PC-9 (cell line): ENCODE measurements at regions not wholly inside any gene's neighbourhood (a gene's known extent, or its start where the extent isn't known, plus 50 kb on each side); places are given as distances from the start of the nearest gene placed in this dataset.
"Not testable (repeated sequence)": the region's sequence is repeated elsewhere in the genome, so short reads cannot be mapped to it uniquely, and the experiment has no call there.

Experiments used
- BruUV-seq: library from RNA; stranded (reverse); fragments of 400-500 nt; replicated peaks from 2 replicates; lab custom pipeline; 2021; lab: Mats Ljungman, UMichigan
- CTCF ChIA-PET: fragments of 300-600 bp; sonication (Branson Sonifier 250); formaldehyde crosslinking; loops from one replicate; lab custom pipeline; 2022; ENCODE audit warnings: antibody characterized with exemption; lab: Charles Lee
- POLR2A ChIA-PET: fragments of 300-600 bp; sonication (Branson Sonifier 250); formaldehyde crosslinking; loops from one replicate; lab custom pipeline; 2022; ENCODE audit warnings: antibody characterized with exemption; ENCODE audit not compliant: unreplicated experiment; lab: Charles Lee
- DNase-seq, 2 experiments: peaks; one replicate each; pipeline versions ENCODE4 v3.0.0 to v3.0.0-alpha.2; 2015 to 2022; ENCODE audit warnings: mixed read lengths in 1 of 2
- H2AFZ ChIP-seq: fragments of 200-600 bp; sonication (generic); 2 replicates; pipeline ENCODE4 v1.8.1; 2017; ENCODE audit warnings: antibody characterized with exemption
- H3F3A ChIP-seq: fragments of 200-600 bp; sonication (generic); 2 replicates; pipeline ENCODE4 v1.8.1; 2017; ENCODE audit warnings: antibody characterized with exemption, mild to moderate bottlenecking, low read depth; ENCODE audit not compliant: insufficient read depth
- H3K27ac ChIP-seq: fragments of 200-600 bp; sonication (generic); 2 replicates; pipeline ENCODE4 v1.6.1; 2016; ENCODE audit warnings: mixed run types
- H3K27me3 ChIP-seq: fragments of 200-600 bp; sonication (generic); 2 replicates; pipeline ENCODE4 v1.6.1; 2016; ENCODE audit warnings: low read depth, mixed run types; ENCODE audit not compliant: insufficient read depth
- H3K36me3 ChIP-seq: fragments of 200-600 bp; sonication (generic); 2 replicates; pipeline ENCODE4 v1.6.1; 2016; ENCODE audit warnings: low read depth, mixed run types
- H3K4me1 ChIP-seq: fragments of 200-600 bp; sonication (generic); replicated peaks from 2 replicates; pipeline ENCODE4 v1.6.1; 2016; ENCODE audit warnings: mixed run types; ENCODE audit not compliant: insufficient read depth
- H3K4me2 ChIP-seq: fragments of 200-600 bp; sonication (generic); 2 replicates; pipeline ENCODE4 v1.6.1; 2017; ENCODE audit warnings: mixed run types
- H3K4me3 ChIP-seq: fragments of 200-600 bp; sonication (generic); 2 replicates; pipeline ENCODE4 v1.6.1; 2016; ENCODE audit warnings: mixed run types
- H3K79me2 ChIP-seq: fragments of 200-600 bp; sonication (generic); 2 replicates; pipeline ENCODE4 v1.6.1; 2017; ENCODE audit warnings: low read depth, mixed run types
- H3K9me2 ChIP-seq: fragments of 200-600 bp; sonication (generic); 2 replicates; pipeline ENCODE4 v1.8.1; 2017; ENCODE audit warnings: mild to moderate bottlenecking; ENCODE audit not compliant: insufficient read depth
- H3K9me3 ChIP-seq: fragments of 200-600 bp; sonication (generic); 2 replicates; pipeline ENCODE4 v1.8.1; 2016; ENCODE audit warnings: low read depth; ENCODE audit not compliant: insufficient read depth
- H4K20me1 ChIP-seq: fragments of 200-600 bp; sonication (generic); 2 replicates; pipeline ENCODE4 v1.8.1; 2017; ENCODE audit not compliant: insufficient read depth
- EZH2 ChIP-seq: fragments of 200-600 bp; sonication (generic); IDR thresholded peaks from 2 replicates; pipeline ENCODE4 v1.8.0; 2017; ENCODE audit warnings: antibody characterized with exemption, low read depth
- intact Hi-C: fragments of 100-400 bp; cut with micrococcal nuclease; formaldehyde crosslinking; loops from one replicate; pipeline ENCODE4 v1.10.0; 2022; ENCODE audit not compliant: unreplicated experiment
- TF ChIP-seq, protein P1 (sequence below): fragments of 200-600 bp; sonication (generic); conservative IDR thresholded peaks from 2 replicates; pipeline ENCODE4 v1.6.1; 2017; ENCODE audit warnings: mixed run types, antibody characterized with exemption, mild to moderate bottlenecking, moderate library complexity

DNA sequence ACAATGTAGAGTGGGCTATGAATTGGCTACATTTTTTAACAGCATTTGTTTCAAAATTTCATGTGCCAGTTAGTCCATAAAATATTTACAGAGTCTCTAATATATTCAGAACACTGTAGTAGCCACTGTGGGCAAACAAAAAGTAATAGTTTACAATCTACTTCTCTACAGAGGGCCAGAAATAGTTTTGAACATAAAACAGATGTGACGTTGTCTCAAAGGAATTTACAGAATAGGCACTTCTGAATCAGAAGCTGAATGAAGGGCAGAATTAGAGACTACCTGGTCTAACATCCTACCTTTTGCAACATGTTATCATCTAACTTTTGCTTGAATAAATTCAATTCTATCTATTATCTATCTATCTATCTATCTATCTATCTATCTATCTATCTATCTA lies 811.9 kb upstream of the EPHA5 start:
- BruUV-seq = no TSS peak
- Histone ChIP-seq H2AFZ (no peak overlapping the region), H3K9me3 (no peaks in the 10 kb centered on the region), H3K36me3 (no peaks in the 10 kb centered on the region), H4K20me1 (no peaks in the 10 kb centered on the region), H3K79me2 (no peaks in the 10 kb centered on the region), H3K4me3 (no peak overlapping the region), H3F3A (no peaks in the 10 kb centered on the region), H3K4me2 (no peak overlapping the region), H3K27ac (no peak overlapping the region), H3K9me2 (no peaks in the 10 kb centered on the region), H3K4me1 (no peaks in the 10 kb centered on the region), H3K27me3 (no peaks in the 10 kb centered on the region)
- intact Hi-C loops = no loop called here
- TF ChIP-seq, protein P1, sequence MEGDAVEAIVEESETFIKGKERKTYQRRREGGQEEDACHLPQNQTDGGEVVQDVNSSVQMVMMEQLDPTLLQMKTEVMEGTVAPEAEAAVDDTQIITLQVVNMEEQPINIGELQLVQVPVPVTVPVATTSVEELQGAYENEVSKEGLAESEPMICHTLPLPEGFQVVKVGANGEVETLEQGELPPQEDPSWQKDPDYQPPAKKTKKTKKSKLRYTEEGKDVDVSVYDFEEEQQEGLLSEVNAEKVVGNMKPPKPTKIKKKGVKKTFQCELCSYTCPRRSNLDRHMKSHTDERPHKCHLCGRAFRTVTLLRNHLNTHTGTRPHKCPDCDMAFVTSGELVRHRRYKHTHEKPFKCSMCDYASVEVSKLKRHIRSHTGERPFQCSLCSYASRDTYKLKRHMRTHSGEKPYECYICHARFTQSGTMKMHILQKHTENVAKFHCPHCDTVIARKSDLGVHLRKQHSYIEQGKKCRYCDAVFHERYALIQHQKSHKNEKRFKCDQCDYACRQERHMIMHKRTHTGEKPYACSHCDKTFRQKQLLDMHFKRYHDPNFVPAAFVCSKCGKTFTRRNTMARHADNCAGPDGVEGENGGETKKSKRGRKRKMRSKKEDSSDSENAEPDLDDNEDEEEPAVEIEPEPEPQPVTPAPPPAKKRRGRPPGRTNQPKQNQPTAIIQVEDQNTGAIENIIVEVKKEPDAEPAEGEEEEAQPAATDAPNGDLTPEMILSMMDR = no peak
- no peak for TF ChIP-seq EZH2
- ChIA-PET CTCF (no interaction called here), POLR2A (no interaction called here)
- DNase-seq = no peak

DNA sequence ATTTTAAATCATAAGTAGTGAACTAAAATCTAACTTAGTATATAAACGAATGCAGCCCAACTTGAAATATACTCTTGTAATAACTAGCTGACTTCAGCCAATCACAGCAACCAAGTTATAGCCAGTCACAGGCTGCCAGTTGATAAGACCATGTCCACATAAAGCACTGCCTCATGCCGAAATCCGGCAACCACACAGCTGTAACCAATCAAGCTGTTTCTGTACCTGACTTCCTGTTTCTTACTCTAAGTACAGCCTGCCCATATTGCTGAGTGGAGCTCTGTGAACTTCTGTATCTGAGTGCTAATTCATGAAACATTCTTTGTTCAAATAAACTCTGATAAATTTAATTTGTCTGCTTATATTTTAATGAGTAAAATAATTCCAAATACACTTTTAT lies 805.3 kb upstream of the EPHA5 start:
- Histone ChIP-seq H3K27me3 (no peaks in the 10 kb centered on the region), H4K20me1 (no peaks in the 10 kb centered on the region), H3K36me3 (no peaks in the 10 kb centered on the region), H3K79me2 (no peaks in the 10 kb centered on the region), H3F3A (no peaks in the 10 kb centered on the region), H3K9me3 (no peaks in the 10 kb centered on the region), H2AFZ (no peak overlapping the region), H3K4me3 (no peak overlapping the region), H3K9me2 (no peaks in the 10 kb centered on the region), H3K4me2 (no peak overlapping the region), H3K4me1 (no peaks in the 10 kb centered on the region), H3K27ac (no peak overlapping the region)
- ChIA-PET POLR2A (no interaction called here), CTCF (no interaction called here)
- intact Hi-C loops = no loop called here
- DNase-seq = no peak
- TF ChIP-seq EZH2 = no peak
- TF ChIP-seq, protein P1 = no peak
- BruUV-seq = no TSS peak

DNA sequence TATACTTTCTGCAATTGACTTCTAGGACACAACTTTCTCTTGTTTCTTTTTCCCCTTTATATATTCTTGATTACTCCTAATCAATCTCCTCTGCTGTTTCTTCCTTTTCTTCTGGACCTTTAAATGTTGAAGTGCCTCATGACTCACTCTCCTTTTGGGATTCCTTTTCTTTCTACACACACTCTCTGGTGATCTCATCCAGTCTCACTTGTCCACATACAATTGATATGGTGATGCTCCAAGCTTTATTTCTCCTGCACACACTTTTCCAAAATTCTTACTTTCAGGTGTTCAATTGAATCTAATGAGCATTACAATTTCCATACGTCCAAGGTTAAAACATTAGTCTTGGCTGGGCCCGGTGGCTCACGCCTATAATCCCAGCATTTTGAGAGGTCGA lies 794.8 kb upstream of the EPHA5 start:
- Histone ChIP-seq H3K27me3 (no peaks in the 10 kb centered on the region), H4K20me1 (no peaks in the 10 kb centered on the region), H3K27ac (no peak overlapping the region), H3K9me3 (no peaks in the 10 kb centered on the region), H3K4me1 (no peaks in the 10 kb centered on the region), H3K9me2 (no peaks in the 10 kb centered on the region), H2AFZ (no peak overlapping the region), H3K36me3 (no peaks in the 10 kb centered on the region), H3K4me3 (no peak overlapping the region), H3K79me2 (no peaks in the 10 kb centered on the region), H3F3A (no peaks in the 10 kb centered on the region), H3K4me2 (no peak overlapping the region)
- intact Hi-C loops = no loop called here
- TF ChIP-seq EZH2 = no peak
- TF ChIP-seq, protein P1 = no peak
- POLR2A ChIA-PET = no interaction called here
- CTCF ChIA-PET = no interaction called here
- BruUV-seq = no TSS peak
- no peak for DNase-seq

DNA sequence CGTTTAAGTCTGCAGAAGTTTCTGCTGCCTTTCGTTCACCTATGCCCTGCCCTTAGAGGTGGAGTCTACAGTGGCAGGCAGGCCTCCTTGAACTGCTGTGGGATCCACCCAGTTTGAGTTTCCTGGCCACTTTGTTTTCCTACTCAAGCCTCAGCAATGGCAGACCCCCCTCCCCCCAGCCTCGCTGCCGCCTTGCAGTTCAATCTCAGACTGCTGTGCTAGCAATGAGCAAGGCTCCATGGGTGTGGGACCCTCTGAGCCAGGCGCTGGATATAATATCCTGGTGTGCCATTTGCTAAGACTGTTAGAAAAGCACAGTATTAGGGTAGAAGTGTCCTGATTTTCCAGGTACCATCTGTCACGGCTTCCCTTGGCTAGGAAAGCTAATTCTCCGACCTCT lies 792.6 kb upstream of the EPHA5 start:
- POLR2A ChIA-PET, H3K27ac ChIP-seq, H3K79me2 ChIP-seq, H3K4me3 ChIP-seq, H3K4me2 ChIP-seq, H3K9me3 ChIP-seq, H4K20me1 ChIP-seq, intact Hi-C loops, H3K27me3 ChIP-seq, H3K9me2 ChIP-seq, CTCF ChIA-PET, DNase-seq, H3K4me1 ChIP-seq, BruUV-seq, H2AFZ ChIP-seq, H3K36me3 ChIP-seq, H3F3A ChIP-seq: not testable (repeated sequence)
